Fibroblast of peridontal ligament (primary cell): ENCODE measurements at regions not wholly inside any gene's neighbourhood (a gene's known extent, or its start where the extent isn't known, plus 50 kb on each side); places are given as distances from the start of the nearest gene placed in this dataset.

Experiments used
- DNase-seq: peaks from one replicate; pipeline ENCODE4 v3.0.0-alpha.2; 2010; ENCODE audit errors: extremely low read depth

- no peak for DNase-seq
Measured at GRCh38 chr3:88209356-88209755, 59.6 kb downstream of the C3orf38 start.

DNA sequence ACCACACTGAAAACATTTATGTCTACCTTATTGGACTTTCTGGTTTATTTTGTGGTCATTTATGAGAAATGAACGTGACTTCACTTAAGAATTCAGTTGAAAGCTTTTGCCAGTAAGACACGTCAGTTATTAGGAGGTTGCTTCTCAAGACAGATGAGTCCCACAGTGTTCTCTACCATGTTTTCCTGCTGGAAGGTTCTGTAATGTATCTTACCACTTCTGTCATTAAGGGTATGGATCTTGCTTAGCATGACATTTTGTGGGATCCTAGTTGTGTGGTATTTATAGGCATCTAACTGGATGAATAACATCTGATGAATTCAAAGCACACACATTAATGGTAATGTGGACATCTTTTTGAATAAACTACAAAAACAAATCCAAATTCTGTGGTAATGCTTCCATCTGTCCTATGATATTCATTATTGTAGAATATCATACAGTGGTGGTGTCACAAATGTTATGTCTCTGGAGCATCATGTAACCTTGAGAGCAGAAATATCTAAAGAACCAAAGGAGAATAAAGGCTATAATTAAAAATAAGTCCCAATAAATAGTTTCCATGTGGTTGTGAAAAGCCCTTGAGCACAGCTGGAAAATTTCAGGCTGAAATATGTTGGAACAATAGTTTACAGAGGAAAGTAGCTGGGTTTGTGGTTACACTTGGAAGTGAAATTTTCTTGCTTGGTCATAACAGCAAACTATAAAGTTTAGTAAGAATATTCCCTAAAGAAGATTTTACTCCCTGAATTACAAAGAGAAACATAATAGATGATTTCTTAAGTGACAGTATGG, 61.5 kb downstream of the C3orf38 start:
- peak; percentile 51 for DNase-seq

- peak; percentile 79 for DNase-seq
Measured at GRCh38 chr3:88219138-88219792, 69.5 kb downstream of the C3orf38 start.

GRCh38 chr3:88220126-88220525, 70.4 kb downstream of the C3orf38 start:
- DNase-seq: no peak

DNA sequence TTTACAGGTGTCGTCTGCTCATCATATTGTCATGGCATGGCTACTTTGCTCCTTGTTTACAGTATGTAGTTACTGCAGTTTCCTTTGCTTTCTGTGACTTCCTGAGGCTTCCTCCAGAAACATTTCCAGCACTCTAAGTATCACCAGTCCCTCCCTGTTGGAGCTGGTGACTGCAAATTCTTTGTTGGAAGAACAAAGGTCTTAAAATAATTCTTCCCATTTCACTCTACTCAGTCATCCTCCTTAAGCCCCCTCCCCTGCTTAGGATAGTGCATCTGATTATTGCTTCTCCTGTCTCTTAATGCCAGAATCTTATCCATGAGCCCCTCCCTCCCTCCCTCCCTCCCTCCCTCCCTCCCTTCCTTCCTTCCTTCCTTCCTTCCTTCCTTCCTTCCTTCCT, 72.0 kb downstream of the C3orf38 start:
- DNase-seq: no peak

DNA sequence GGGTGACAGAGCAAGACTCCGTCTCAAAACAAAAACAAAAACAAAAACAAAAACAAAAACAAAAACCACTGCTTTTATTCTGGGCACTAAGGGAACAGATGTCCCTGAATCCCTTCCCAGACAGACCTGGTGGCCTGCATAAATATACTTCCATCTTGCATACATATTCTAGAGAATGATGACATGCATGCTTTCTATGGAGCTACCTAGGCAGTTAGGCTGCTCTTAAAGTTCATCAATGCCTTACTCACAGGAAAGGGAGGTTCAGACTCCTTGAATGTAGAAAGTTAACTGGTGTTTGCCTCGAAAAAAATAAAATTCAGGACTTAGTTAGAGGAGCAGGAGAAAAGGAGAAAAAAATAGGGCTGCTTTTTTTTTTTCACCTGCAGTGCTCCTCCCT, 72.6 kb downstream of the C3orf38 start:
- no peak for DNase-seq

GRCh38 chr3:88225326-88226008, 75.7 kb downstream of the C3orf38 start:
- DNase-seq: no peak

DNA sequence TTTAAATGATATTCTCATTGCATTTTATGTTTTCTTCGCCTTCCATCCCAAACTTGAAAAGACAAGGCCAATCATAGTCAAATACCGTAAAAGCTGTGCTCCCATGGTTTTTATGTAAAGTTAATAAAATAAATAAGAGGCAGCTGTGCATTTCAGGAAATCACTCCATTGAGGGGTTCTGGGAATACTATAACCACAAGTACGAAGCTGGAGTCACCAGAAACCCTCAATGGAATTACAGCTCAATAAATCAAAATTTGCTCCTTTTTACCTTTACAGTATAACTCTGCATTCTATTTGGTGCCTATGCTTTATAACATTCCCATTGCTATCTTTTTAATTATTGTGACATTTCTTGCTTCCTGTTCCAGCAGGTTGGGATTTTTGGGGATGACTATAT, 77.2 kb downstream of the C3orf38 start:
- DNase-seq: no peak

- no peak for DNase-seq
Measured at GRCh38 chr3:88230638-88231037, 80.9 kb downstream of the C3orf38 start.

GRCh38 chr3:88231207-88231606, 81.4 kb downstream of the C3orf38 start:
- no peak for DNase-seq

DNA sequence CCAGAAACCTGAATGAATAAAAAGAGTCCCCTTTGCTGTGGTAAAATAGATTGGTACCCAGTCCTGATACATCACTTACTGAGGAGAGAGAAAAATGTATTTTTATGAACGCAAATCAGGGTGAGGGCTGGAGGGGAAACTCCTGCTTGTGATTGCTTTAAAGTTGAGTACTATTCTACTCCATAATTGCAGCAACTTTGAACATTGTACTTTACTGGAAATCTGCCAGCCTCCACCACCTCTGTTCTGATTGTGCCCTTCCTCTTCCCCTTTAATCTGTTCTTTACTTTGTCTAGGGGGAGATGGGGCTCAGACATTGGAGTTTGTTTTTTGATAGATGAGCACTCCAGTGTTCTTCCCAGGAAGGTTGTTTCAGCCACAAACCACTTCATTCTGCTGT, 81.9 kb downstream of the C3orf38 start:
- DNase-seq: no peak

DNA sequence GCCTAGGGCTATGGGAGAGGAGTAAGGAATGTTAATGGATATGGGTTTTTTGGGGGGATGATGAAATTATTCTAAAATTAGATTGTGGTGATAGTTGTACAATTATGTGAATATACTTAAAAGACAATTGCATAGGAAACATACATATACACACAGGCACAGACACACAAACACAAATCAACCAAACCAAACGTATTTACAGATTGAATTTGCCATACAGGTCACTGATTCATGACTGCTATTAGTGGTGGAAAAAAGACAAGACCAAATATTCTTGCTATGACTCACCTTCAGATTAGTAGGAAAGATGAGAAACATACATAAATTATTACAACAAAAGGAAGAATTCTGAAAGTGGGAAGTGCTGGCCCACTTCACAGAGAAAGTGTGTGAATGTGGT, 85.3 kb downstream of the C3orf38 start:
- DNase-seq: no peak

DNA sequence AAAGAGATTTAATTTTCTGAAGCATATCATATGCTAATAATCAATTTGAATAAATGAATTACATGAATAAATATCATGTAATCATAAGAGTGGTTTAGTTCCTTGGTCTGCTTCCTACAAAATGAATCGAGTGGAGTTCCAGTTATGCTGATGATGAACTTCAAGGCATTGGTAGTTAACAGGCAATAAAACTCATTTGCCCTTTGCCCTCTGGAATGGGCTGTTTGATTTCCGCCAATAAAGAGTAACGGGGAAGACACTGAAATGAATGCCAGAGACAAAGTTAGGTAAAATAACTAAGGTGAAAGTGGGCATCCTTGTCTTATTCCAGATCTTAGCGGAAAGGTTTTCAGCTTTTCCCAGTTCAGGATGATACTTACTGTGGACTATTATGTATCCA, 90.1 kb downstream of the C3orf38 start:
- DNase-seq: no peak

DNA sequence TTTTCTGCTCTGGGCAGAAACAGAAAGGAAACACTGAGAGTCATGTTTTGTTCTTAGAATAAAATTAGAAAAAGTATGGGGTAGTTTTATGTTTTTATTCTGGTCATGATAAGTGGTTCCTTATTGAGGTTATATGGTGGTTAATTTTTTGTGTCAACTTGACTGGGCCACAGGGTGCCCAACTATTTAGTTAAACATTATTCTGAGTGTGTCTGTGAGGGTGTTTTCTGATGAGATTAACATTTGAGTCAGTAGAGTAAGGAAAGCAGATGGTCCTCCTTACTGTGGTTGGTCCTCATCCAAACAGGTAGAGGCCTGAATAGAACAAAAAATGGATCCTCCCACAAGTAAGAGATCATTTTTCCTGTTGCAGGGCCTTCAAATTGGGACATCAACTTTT, 98.9 kb downstream of the C3orf38 start:
- no peak for DNase-seq

GRCh38 chr3:88259045-88259444, 109.3 kb downstream of the C3orf38 start:
- DNase-seq: no peak

DNA sequence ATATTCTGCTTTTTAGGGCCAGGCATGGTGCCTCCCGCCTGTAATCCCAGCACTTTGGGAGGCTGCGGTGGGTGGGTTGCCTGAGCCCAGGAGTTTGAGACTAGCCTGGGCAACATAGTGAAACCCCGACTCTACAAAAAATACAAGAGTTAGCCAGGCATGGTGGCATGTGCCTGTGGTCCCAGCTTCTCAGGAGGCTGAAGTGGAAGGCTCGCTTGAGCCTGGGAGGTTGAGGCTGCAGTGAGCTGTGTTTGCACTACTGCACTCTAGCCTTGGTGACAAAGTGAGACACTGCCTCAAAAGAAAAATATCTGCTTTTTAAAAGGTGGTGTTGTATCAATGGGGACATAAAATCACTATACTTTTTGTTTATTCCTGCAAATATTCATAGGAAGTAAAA, 112.8 kb downstream of the C3orf38 start:
- no peak for DNase-seq

- DNase-seq: no peak
Measured at GRCh38 chr3:88263417-88264100, 113.8 kb downstream of the C3orf38 start.

DNA sequence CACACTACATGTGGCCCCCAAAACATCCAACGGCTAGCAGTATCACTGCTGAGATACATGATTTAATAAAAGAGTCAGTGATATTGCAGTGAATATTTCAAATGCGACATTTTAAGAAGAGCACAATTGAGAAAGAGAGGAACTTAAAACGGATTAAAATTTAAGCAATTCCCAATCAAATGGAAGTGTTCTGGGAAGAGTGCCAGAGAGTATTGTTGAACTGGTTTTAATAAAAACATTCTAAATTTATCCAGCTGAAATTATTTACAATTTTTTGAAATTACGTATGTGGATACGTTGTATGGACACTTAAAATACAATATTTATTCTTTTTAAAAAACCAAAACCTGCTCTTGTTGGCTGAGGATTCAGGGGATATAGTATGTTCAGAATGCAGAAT, 117.7 kb downstream of the C3orf38 start:
- DNase-seq: peak; percentile 10

DNA sequence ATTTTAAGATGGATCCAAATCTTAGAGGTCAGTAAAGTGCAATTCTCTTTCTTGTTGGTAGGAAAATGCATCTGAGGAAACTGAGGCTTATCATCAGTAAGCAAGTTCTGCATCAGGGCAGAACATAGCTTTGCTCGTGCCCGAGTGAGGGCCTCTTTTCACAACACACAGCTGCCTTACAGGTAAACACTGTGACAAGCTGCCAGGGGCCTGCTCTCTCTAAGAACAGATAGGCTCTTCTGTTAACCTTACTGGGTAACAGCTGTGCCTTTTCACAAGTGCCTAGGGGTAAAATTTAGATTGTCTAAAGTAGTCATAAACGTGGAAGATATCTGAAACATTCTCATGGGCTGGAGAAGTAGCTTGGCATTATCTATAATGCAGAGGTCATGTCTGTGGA, 118.1 kb downstream of the C3orf38 start:
- no peak for DNase-seq

GRCh38 chr3:88280326-88280725, 130.6 kb downstream of the C3orf38 start:
- no peak for DNase-seq

DNA sequence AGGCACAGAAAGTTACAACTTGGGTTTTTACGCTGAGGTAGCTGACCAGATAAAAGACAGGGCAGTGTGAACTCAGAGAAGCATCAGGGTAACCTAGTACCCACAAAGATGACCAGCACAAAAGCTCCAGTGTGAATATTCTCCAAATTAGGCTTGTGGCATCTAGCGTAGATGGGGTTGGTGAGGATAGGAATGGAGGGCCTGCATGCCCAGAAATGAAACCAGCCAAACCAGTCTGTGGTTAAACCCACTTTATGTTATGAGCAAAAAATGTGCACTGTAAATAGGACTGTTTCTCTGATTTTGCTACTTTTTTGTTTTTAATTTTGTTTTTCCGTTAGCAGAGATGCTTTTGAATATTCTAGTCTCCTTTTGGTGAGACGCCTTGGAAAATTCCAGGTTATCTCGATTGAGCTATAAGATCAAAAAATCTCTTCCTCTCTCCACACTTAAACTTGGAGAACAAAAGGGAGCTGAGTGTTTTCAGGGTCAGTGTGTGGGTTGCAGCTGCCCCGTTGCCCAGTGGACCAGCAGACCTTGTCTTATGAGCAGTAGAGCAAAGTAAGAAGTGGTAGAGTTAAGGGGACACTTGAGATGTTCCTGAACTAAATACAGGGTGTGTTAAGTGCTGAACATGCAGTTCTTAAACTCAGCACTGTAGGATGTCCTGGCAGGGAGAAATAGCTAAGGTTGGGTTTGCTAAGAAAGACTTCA, 132.9 kb downstream of the C3orf38 start:
- DNase-seq: no peak

DNA sequence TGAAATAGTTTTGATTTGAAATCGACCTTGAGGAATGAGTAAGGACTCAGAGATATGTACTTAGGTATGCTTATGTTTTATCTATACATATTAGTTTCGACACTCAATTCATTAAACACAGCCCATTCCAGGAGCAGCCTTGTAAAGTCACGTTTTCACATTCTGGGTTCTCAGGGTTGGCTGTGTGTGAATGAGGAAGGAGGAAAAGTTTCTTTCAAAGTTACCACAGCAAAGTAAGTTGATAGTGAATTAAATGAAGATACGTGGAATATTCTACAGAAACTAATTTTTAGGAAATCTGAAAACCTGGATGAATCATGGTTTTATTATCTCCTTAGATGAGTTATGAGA, 133.5 kb downstream of the C3orf38 start:
- DNase-seq: no peak
